Dendritic cell treated with granulocyte-macrophage colony-stimulating factor and Interleukin-4, amounts not matched to agents 40 ng/mL and 50 ng/mL, for 4 days (primary cell): ENCODE measurements at regions not wholly inside any gene's neighbourhood (a gene's known extent, or its start where the extent isn't known, plus 50 kb on each side); places are given as distances from the start of the nearest gene placed in this dataset.

ENCODE experiments used
- H3K27ac Mint-ChIP-seq: one replicate; pipeline ENCODE4 v1.8.0; 2022; ENCODE audit warnings: mild to moderate bottlenecking, mixed read lengths
- H3K27me3 Mint-ChIP-seq: one replicate; pipeline ENCODE4 v1.8.0; 2022; ENCODE audit warnings: mild to moderate bottlenecking, mixed read lengths
- H3K36me3 Mint-ChIP-seq: one replicate; pipeline ENCODE4 v1.8.0; 2022; ENCODE audit warnings: low read depth, mixed read lengths
- H3K4me1 Mint-ChIP-seq: one replicate; pipeline ENCODE4 v1.8.0; 2022; ENCODE audit warnings: low read depth, mixed read lengths
- H3K4me3 Mint-ChIP-seq: one replicate; pipeline ENCODE4 v1.8.0; 2022; ENCODE audit warnings: mild to moderate bottlenecking, moderate library complexity, mixed read lengths
- H3K9me3 Mint-ChIP-seq: one replicate; pipeline ENCODE4 v1.8.0; 2022; ENCODE audit warnings: mixed read lengths
- intact Hi-C: fragments of 100-400 bp; cut with micrococcal nuclease; formaldehyde crosslinking; loops from one replicate; pipeline ENCODE4 v1.15.0; 2022

- Mint-ChIP-seq H3K36me3 (no peaks in the 10 kb centered on the region), H3K27ac (no peak overlapping the region), H3K9me3 (peaks cover 16% of the 10 kb centered on the region), H3K4me1 (no peaks in the 10 kb centered on the region), H3K4me3 (no peak overlapping the region), H3K27me3 (no peaks in the 10 kb centered on the region)
- intact Hi-C loops = loop anchor here (10.0 kb wide), 1 partner anchor 1469 kb away; no protein-coding TSS in a partner anchor
Measured at GRCh38 chr6:122524056-122524455, 52.4 kb upstream of the SERINC1 start.

- H3K27me3 Mint-ChIP-seq = peaks cover 1% of the 10 kb centered on the region
- H3K4me1 Mint-ChIP-seq = no peaks in the 10 kb centered on the region
- H3K36me3 Mint-ChIP-seq = no peaks in the 10 kb centered on the region
- intact Hi-C loops = loop anchor here (1.0 to 5.0 kb wide), 3 partner anchors 38 to 149 kb away; no protein-coding TSS in a partner anchor
- H3K9me3 Mint-ChIP-seq = no peaks in the 10 kb centered on the region
- H3K4me3 Mint-ChIP-seq = no peak overlapping the region
- H3K27ac Mint-ChIP-seq = no peak overlapping the region
Measured at GRCh38 chr6:122530440-122531046, 58.9 kb upstream of the SERINC1 start.

GRCh38 chr6:122548281-122548680 is 61.9 kb upstream of the PKIB start:
- no peak overlapping the region for H3K27ac Mint-ChIP-seq
- no peaks in the 10 kb centered on the region for H3K4me1 Mint-ChIP-seq
- peaks cover 3% of the 10 kb centered on the region for H3K27me3 Mint-ChIP-seq
- intact Hi-C loops = no loop called here
- no peak overlapping the region for H3K4me3 Mint-ChIP-seq
- no peaks in the 10 kb centered on the region for H3K36me3 Mint-ChIP-seq
- H3K9me3 Mint-ChIP-seq = no peaks in the 10 kb centered on the region

- no peaks in the 10 kb centered on the region for H3K4me1 Mint-ChIP-seq
- peaks cover 3% of the 10 kb centered on the region for H3K27me3 Mint-ChIP-seq
- H3K4me3 Mint-ChIP-seq = no peak overlapping the region
- H3K36me3 Mint-ChIP-seq = no peaks in the 10 kb centered on the region
- H3K9me3 Mint-ChIP-seq = no peaks in the 10 kb centered on the region
- intact Hi-C loops = no loop called here
- H3K27ac Mint-ChIP-seq = no peak overlapping the region
Measured at GRCh38 chr6:122548820-122549219, 61.4 kb upstream of the PKIB start.

GRCh38 chr6:122553697-122554096 is 56.5 kb upstream of the PKIB start:
- H3K36me3 Mint-ChIP-seq = no peaks in the 10 kb centered on the region
- H3K4me1 Mint-ChIP-seq = no peaks in the 10 kb centered on the region
- H3K27ac Mint-ChIP-seq = no peak overlapping the region
- peaks cover 3% of the 10 kb centered on the region for H3K27me3 Mint-ChIP-seq
- intact Hi-C loops = no loop called here
- peaks cover 10% of the 10 kb centered on the region for H3K9me3 Mint-ChIP-seq
- no peak overlapping the region for H3K4me3 Mint-ChIP-seq

- no peaks in the 10 kb centered on the region for H3K36me3 Mint-ChIP-seq
- no peaks in the 10 kb centered on the region for H3K4me1 Mint-ChIP-seq
- no peak overlapping the region for H3K4me3 Mint-ChIP-seq
- H3K9me3 Mint-ChIP-seq = peaks cover 21% of the 10 kb centered on the region
- intact Hi-C loops = no loop called here
- H3K27me3 Mint-ChIP-seq = peaks cover 3% of the 10 kb centered on the region
- H3K27ac Mint-ChIP-seq = no peak overlapping the region
Measured at GRCh38 chr6:122555561-122555960, 54.6 kb upstream of the PKIB start.

GRCh38 chr6:122558080-122558479 is 52.1 kb upstream of the PKIB start:
- Mint-ChIP-seq H3K27me3 (no peaks in the 10 kb centered on the region), H3K27ac (no peak overlapping the region), H3K4me1 (no peaks in the 10 kb centered on the region), H3K4me3 (no peak overlapping the region), H3K36me3 (no peaks in the 10 kb centered on the region), H3K9me3 (peaks cover 42% of the 10 kb centered on the region)
- intact Hi-C loops = no loop called here
